ENCODE measurements at regions not wholly inside any gene's neighbourhood (a gene's known extent, or its start where the extent isn't known, plus 50 kb on each side); places are given as distances from the start of the nearest gene placed in this dataset.

DNA sequence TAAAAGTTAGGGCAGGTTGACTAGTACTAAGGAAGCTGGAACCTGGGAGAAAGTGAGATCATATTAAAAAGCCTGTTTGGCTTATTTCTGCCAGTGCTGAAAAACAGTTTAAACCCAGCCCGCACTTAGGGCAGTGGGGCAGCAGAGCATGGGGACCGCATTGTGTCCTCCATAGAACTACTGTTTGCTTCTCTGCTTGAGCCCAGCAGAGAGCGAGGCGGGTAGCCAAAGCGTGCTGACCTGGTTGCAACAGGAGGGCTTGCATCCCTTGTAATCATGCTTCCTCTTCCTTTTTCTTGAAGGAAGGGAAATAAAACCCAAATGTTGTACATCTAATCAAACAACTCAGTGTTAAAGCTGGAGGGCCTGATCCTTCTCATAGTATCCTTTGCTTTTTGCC is 82.5 kb upstream of the HOXC13 start:
- TF ChIP-seq POLR2AphosphoS5 (IDR thresholded peaks at IDR 0.05; ENCODE audit: borderline replicate concordance, low read depth, low read length): no peak
- no peak for TF ChIP-seq EZH2 (IDR thresholded peaks at IDR 0.05)
